DOHH2 (cell line): ENCODE measurements at regions not wholly inside any gene's neighbourhood (a gene's known extent, or its start where the extent isn't known, plus 50 kb on each side); places are given as distances from the start of the nearest gene placed in this dataset.

Experiments
- EZH2phosphoT487 ChIP-seq: fragments of 200-600 bp; sonication (generic); IDR thresholded peaks from 2 replicates; pipeline ENCODE4 v1.6.1; 2017; ENCODE audit warnings: borderline replicate concordance, mild to moderate bottlenecking, antibody characterized with exemption, low read length, moderate library complexity, mixed read lengths
- TF ChIP-seq, protein P1 (sequence below): fragments of 200-600 bp; sonication (generic); IDR thresholded peaks from one replicate; pipeline ENCODE4 v1.5.1; 2014; ENCODE audit warnings: antibody characterized with exemption, mild to moderate bottlenecking, low read depth, low read length; ENCODE audit not compliant: poor library complexity, severe bottlenecking

DNA sequence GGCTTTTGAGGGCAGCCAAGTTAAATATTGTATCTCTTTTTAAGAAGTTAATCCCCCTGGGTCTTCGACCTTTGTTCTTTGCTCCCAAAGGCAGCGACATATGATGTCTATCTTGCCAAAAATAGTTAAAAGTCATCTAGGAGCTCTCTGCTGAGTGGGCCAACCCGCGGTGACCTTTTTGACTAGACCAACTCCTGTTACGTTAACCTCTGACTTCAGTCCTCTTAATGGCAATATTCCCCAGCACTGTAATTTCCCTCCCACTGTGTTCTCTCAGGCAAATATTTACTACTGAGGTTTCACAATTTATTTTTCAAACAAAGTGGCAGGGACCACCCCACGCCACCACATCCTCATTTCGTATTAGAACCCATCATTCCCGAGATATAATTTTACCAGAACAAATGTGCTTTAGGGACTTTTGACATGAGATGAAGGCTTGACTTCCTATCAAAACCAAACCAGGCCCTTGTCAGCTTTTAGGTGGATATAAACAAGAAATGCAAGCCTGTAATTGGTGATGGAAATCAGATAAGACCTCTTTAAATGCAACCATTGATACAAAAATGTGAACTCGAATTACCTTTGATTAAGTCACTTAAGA lies 764.7 kb downstream of the SATB2 start:
- TF ChIP-seq, protein P1, sequence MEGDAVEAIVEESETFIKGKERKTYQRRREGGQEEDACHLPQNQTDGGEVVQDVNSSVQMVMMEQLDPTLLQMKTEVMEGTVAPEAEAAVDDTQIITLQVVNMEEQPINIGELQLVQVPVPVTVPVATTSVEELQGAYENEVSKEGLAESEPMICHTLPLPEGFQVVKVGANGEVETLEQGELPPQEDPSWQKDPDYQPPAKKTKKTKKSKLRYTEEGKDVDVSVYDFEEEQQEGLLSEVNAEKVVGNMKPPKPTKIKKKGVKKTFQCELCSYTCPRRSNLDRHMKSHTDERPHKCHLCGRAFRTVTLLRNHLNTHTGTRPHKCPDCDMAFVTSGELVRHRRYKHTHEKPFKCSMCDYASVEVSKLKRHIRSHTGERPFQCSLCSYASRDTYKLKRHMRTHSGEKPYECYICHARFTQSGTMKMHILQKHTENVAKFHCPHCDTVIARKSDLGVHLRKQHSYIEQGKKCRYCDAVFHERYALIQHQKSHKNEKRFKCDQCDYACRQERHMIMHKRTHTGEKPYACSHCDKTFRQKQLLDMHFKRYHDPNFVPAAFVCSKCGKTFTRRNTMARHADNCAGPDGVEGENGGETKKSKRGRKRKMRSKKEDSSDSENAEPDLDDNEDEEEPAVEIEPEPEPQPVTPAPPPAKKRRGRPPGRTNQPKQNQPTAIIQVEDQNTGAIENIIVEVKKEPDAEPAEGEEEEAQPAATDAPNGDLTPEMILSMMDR = no peak
- no peak for TF ChIP-seq EZH2phosphoT487
